Ectodermal cell (in vitro differentiated cells): ENCODE measurements at regions not wholly inside any gene's neighbourhood (a gene's known extent, or its start where the extent isn't known, plus 50 kb on each side); places are given as distances from the start of the nearest gene placed in this dataset.

Source experiments
- H3K27ac ChIP-seq: 2 replicates; pipeline ENCODE4 v1.7.0; 2013; ENCODE audit warnings: mild to moderate bottlenecking, low read depth, low read length; ENCODE audit not compliant: insufficient read depth, poor library complexity, severe bottlenecking
- H3K27me3 ChIP-seq: 2 replicates; pipeline ENCODE4 v1.7.0; 2013; ENCODE audit warnings: mild to moderate bottlenecking, low read length; ENCODE audit not compliant: insufficient read depth, control insufficient read depth, poor library complexity, severe bottlenecking
- H3K36me3 ChIP-seq: one replicate; pipeline ENCODE4 v1.7.0; 2013; ENCODE audit warnings: low read length; ENCODE audit not compliant: control insufficient read depth, insufficient read depth
- H3K4me1 ChIP-seq: one replicate; pipeline ENCODE4 v1.7.0; 2013; ENCODE audit warnings: low read length; ENCODE audit not compliant: control insufficient read depth, insufficient read depth
- H3K4me3 ChIP-seq: 2 replicates; pipeline ENCODE4 v1.7.0; 2013; ENCODE audit warnings: low read depth, low read length, control low read depth; ENCODE audit not compliant: insufficient read depth
- H3K9me3 ChIP-seq: 2 replicates; pipeline ENCODE4 v1.7.0; 2013; ENCODE audit warnings: mild to moderate bottlenecking, low read length, moderate library complexity; ENCODE audit not compliant: control insufficient read depth
- WGBS, 2 experiments: methylation state at CpG; one replicate each; pipeline ENCODE4 v1.1.7; 2013; ENCODE audit warnings: missing lambda C conversion rate in 2 of 2; 5-methylcytosine and 5-hydroxymethylcytosine counted together

- H3K27me3 ChIP-seq, result no peaks in the 10 kb centered on the region
- H3K9me3 ChIP-seq, result no peaks in the 10 kb centered on the region
- H3K36me3 ChIP-seq, result no peaks in the 10 kb centered on the region
- H3K4me1 ChIP-seq, result no peaks in the 10 kb centered on the region
- 76 to 77% methylated on average over 7 of the region's 7 CpGs for WGBS, 2 experiments
- no peak overlapping the region for H3K27ac ChIP-seq
- no peak overlapping the region for H3K4me3 ChIP-seq
Measured at GRCh38 chr2:220104871-220105351, 477.5 kb downstream of the SLC4A3 start.

DNA sequence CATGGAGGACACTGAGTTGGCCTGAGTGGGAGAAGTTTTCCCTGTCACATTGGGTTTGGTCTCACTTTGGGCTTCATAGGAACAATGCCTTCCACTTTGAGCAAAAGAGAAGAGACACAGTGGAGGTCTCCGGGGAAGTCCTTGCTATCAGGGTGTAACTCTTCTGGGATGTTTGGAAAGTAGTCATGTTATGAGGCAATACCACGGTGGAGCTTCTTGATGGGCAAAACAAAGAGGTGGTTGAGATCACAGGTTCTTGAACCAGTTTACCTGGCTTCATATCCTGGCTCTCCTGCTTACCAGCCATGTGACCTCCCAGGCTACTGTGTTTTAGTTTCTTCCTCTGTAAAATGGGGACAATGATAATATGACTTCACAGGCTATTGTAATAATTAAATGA, 478.6 kb downstream of the SLC4A3 start:
- no peaks in the 10 kb centered on the region for H3K4me1 ChIP-seq
- no peaks in the 10 kb centered on the region for H3K9me3 ChIP-seq
- 93 to 97% methylated on average over 2 of the region's 2 CpGs for WGBS, 2 experiments
- H3K27ac ChIP-seq, result no peak overlapping the region
- no peaks in the 10 kb centered on the region for H3K27me3 ChIP-seq
- H3K4me3 ChIP-seq, result no peak overlapping the region
- H3K36me3 ChIP-seq, result no peaks in the 10 kb centered on the region

GRCh38 chr2:220107380-220107791, 480.0 kb downstream of the SLC4A3 start:
- H3K36me3 ChIP-seq, result no peaks in the 10 kb centered on the region
- no peak overlapping the region for H3K27ac ChIP-seq
- no peaks in the 10 kb centered on the region for H3K27me3 ChIP-seq
- no peaks in the 10 kb centered on the region for H3K9me3 ChIP-seq
- WGBS, 2 experiments, result 97 to 98% methylated on average over 3 to 4 of the region's 4 CpGs
- H3K4me1 ChIP-seq, result no peaks in the 10 kb centered on the region
- no peak overlapping the region for H3K4me3 ChIP-seq

- no peaks in the 10 kb centered on the region for H3K4me1 ChIP-seq
- no peaks in the 10 kb centered on the region for H3K36me3 ChIP-seq
- WGBS, 2 experiments, result 81 to 90% methylated on average over 1 of the region's 1 CpG
- H3K9me3 ChIP-seq, result no peaks in the 10 kb centered on the region
- H3K27me3 ChIP-seq, result no peaks in the 10 kb centered on the region
- no peak overlapping the region for H3K27ac ChIP-seq
- H3K4me3 ChIP-seq, result no peak overlapping the region
Measured at GRCh38 chr2:220114443-220114842, 487.0 kb downstream of the SLC4A3 start.

DNA sequence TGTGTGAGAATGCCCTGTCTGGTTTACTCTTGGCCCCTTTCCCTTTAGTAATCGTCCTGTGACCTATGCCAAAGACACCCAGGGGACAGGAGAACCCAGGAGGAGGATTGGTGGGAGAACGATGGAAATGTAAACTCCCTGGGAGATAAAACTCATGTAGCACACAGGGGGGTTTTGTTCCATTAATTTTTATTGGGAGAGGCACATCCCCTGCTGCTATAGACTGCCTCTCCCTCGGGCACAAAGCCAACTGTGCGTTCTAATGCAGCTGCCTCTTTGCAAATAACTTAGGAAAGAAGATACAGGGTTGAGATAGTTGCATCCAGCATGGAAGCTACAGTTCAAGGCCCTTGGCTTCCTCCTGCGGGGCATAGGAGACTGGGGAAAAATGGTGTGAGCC, 489.6 kb downstream of the SLC4A3 start:
- H3K4me3 ChIP-seq, result no peak overlapping the region
- no peaks in the 10 kb centered on the region for H3K9me3 ChIP-seq
- WGBS, 2 experiments, result 90 to 94% methylated on average over 5 of the region's 5 CpGs
- no peaks in the 10 kb centered on the region for H3K36me3 ChIP-seq
- no peaks in the 10 kb centered on the region for H3K27me3 ChIP-seq
- no peaks in the 10 kb centered on the region for H3K4me1 ChIP-seq
- no peak overlapping the region for H3K27ac ChIP-seq

DNA sequence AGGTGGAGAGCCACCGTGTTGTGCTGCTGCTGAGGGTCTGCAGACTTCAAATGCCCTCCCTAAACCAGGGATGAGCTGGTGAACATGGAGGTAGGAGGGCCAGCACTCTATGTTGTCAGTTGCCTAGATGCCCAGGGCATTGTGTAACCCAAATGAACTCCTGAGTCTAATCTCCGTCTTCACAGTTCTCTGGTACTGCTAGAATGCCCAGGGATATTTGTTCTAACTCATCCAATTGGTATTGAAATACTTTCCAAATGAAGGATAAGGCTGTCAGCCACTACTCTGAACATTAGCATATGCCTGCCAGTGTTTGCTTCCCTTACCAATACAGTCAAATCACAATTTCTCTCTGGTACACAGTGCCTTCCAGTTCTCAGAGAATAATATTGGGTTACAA, 492.6 kb downstream of the SLC4A3 start:
- Histone ChIP-seq H3K27me3 (no peaks in the 10 kb centered on the region), H3K27ac (no peak overlapping the region), H3K9me3 (no peaks in the 10 kb centered on the region), H3K36me3 (no peaks in the 10 kb centered on the region), H3K4me1 (no peaks in the 10 kb centered on the region), H3K4me3 (no peak overlapping the region)
- 82 to 85% methylated on average over 2 of the region's 2 CpGs for WGBS, 2 experiments

DNA sequence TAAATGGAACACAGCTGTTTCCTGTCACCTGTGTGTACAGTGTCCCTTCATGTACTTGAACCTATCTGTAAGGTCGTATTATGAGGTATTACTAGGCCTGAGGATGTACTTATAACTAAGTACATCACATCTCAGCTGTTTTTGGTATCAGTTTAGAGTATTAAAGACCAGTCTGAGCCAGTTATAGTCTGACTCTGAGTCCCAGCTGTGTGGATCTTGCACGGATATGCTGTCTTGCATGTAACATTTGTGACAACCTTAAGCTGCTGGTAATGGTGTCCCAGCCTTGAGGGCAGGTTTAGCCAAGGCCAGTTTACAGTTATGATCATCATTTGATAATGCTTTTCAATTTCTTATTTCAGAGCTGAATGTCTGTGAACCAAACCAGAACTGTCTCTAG, 496.3 kb downstream of the SLC4A3 start:
- Histone ChIP-seq H3K36me3 (no peaks in the 10 kb centered on the region), H3K4me1 (no peaks in the 10 kb centered on the region), H3K4me3 (no peak overlapping the region), H3K9me3 (no peaks in the 10 kb centered on the region), H3K27ac (no peak overlapping the region), H3K27me3 (no peaks in the 10 kb centered on the region)
- 93 to 100% methylated on average over 2 of the region's 2 CpGs for WGBS, 2 experiments

DNA sequence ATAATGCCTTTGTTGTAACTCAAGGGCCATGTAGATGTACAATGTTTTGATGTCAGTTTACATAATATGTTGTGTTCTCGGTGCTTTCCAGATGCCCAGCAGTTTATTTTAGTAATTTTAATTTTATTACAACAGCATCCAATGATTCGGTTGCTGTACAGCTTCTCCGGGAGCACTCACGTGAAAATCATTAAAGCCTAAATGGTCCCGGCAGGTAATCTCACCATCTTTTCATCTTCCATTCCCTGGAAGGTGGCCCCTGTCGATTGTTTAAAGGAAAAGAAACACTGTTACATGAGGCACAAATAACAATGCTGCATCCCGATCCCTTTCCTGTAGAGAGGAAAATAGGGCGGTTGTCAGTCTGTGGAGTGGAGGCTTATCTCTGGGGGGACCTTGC, 498.1 kb downstream of the SLC4A3 start:
- Histone ChIP-seq H3K27me3 (no peaks in the 10 kb centered on the region), H3K9me3 (no peaks in the 10 kb centered on the region), H3K27ac (no peak overlapping the region), H3K4me1 (no peaks in the 10 kb centered on the region), H3K36me3 (no peaks in the 10 kb centered on the region), H3K4me3 (no peak overlapping the region)
- WGBS, 2 experiments, result 91 to 94% methylated on average over 7 to 8 of the region's 8 CpGs

DNA sequence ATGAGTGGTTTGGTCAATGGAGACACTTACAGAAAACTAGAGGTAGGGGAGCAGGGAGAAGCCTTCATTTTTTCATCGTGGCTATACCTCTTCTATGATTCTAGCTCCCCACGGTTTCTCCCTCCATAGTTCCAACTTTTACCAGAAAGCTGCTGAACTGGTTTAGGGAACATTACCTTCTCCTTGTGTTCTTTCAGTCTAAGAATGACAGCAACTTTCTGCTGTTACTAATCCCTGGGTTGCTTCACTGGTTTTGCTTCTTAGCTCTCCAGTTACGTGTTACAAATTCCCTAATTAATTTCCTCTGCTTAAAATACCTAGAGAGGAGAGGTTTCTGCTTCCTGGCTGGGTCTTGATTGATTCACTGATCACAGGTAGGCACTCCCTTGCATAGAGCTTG, 499.9 kb downstream of the SLC4A3 start:
- 70 to 79% methylated on average over 3 of the region's 3 CpGs for WGBS, 2 experiments
- H3K27ac ChIP-seq, result no peak overlapping the region

GRCh38 chr2:220127876-220128275, 500.4 kb downstream of the SLC4A3 start:
- Histone ChIP-seq H3K36me3 (no peaks in the 10 kb centered on the region), H3K4me1 (no peaks in the 10 kb centered on the region), H3K4me3 (no peak overlapping the region), H3K27ac (no peak overlapping the region), H3K27me3 (no peaks in the 10 kb centered on the region), H3K9me3 (no peaks in the 10 kb centered on the region)
- WGBS, 2 experiments, result 96 to 97% methylated on average over 4 of the region's 5 CpGs

More for the DNA sequence above, 499.9 kb downstream of the SLC4A3 start:
- Histone ChIP-seq H3K4me3 (no peak overlapping the region), H3K36me3 (no peaks in the 10 kb centered on the region), H3K27me3 (no peaks in the 10 kb centered on the region), H3K9me3 (no peaks in the 10 kb centered on the region), H3K4me1 (no peaks in the 10 kb centered on the region)

GRCh38 chr2:220129391-220129790, 502.0 kb downstream of the SLC4A3 start:
- 66 to 74% methylated on average over 7 of the region's 7 CpGs for WGBS, 2 experiments
- H3K4me3 ChIP-seq, result no peak overlapping the region
- no peaks in the 10 kb centered on the region for H3K36me3 ChIP-seq
- no peaks in the 10 kb centered on the region for H3K4me1 ChIP-seq
- no peak overlapping the region for H3K27ac ChIP-seq
- H3K9me3 ChIP-seq, result no peaks in the 10 kb centered on the region
- no peaks in the 10 kb centered on the region for H3K27me3 ChIP-seq
